ENCODE measurements at regions not wholly inside any gene's neighbourhood (a gene's known extent, or its start where the extent isn't known, plus 50 kb on each side); places are given as distances from the start of the nearest gene placed in this dataset.
A peak's percentile ranks its signal among the peaks of the same experiment; 100 is the strongest.

DNA sequence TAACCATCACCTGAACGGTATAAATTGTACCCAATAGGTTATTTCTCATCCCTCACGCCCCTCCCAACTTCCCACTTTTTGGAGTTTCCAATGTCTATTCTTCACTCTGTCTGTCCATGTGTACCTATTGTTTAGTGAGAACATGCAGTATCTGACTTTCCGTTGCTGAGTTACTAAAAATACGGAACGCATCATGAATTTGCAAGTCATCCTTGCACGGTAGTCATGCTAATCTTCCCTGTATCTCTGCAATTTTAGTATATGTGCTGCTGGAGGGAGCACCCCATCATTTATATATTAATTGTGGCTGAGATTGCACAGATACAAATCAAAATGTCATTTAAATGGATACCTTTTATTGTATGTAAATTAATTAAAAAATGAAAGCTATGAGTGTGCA is 75.7 kb upstream of the SFMBT2 start:
- intact Hi-C loops (cut with DNase I; ENCODE audit: low total_unique reads) = no loop called here
- no peak overlapping the region for H3K4me3 ChIP-seq (ENCODE audit: low read depth, poor library complexity, severe bottlenecking)
- no peak for TF ChIP-seq POLR2A (IDR thresholded peaks at IDR 0.05)
- TF ChIP-seq, protein P1, sequence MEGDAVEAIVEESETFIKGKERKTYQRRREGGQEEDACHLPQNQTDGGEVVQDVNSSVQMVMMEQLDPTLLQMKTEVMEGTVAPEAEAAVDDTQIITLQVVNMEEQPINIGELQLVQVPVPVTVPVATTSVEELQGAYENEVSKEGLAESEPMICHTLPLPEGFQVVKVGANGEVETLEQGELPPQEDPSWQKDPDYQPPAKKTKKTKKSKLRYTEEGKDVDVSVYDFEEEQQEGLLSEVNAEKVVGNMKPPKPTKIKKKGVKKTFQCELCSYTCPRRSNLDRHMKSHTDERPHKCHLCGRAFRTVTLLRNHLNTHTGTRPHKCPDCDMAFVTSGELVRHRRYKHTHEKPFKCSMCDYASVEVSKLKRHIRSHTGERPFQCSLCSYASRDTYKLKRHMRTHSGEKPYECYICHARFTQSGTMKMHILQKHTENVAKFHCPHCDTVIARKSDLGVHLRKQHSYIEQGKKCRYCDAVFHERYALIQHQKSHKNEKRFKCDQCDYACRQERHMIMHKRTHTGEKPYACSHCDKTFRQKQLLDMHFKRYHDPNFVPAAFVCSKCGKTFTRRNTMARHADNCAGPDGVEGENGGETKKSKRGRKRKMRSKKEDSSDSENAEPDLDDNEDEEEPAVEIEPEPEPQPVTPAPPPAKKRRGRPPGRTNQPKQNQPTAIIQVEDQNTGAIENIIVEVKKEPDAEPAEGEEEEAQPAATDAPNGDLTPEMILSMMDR (IDR thresholded peaks at IDR 0.05) = no peak
- 82 to 86% methylated on average over 6 of the region's 6 CpGs for WGBS, 2 donors
- no peak for DNase-seq (ENCODE audit: low spot score in 2 of 2)

DNA sequence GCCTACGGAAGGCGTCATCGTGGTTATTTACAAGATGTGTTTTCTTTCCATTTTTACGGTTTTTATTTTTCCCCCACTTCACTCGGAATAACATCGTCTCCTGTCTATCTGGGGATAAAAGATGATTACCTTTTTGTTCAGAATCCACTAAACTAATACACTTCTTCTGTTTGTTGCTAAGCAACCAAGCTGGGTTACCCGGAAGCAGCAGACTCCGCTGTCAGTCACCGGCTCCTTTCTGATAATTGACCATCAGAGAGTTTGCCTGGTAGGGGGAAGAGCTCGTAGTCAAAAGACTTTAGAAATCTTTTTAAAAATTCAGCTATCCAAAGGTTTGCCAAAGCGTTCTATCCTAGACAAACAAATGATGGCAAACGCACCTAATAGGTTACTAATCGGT is 75.0 kb upstream of the SFMBT2 start:
- H3K4me3 ChIP-seq (ENCODE audit: low read depth, poor library complexity, severe bottlenecking) = no peak overlapping the region
- intact Hi-C loops (cut with DNase I; ENCODE audit: low total_unique reads) = no loop called here
- DNase-seq (ENCODE audit: low spot score in 2 of 2) = no peak
- TF ChIP-seq, protein P1 (IDR thresholded peaks at IDR 0.05) = no peak
- no peak for TF ChIP-seq POLR2A (IDR thresholded peaks at IDR 0.05)
- WGBS, 2 donors = 89 to 90% methylated on average over 13 of the region's 13 CpGs

DNA sequence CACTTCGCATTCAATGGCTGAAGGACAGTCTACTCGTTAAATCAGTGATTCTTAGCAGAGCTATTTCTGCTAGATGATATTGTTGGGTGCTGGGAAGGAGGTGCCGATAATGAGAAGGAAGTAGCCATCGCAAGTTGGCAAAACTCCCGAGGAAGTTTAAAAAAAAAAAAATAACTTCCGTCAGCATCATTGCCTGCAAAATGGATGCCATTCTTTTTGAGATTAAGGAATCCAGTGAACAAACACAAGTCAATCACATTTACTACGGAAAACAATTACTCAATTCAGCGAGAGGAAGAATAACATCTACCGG is 74.4 kb upstream of the SFMBT2 start:
- no peak for DNase-seq (ENCODE audit: low spot score in 2 of 2)
- H3K4me3 ChIP-seq (ENCODE audit: low read depth, poor library complexity, severe bottlenecking) = no peak overlapping the region
- 51 to 61% methylated on average over 9 of the region's 9 CpGs for WGBS, 2 donors
- no peak for TF ChIP-seq POLR2A (IDR thresholded peaks at IDR 0.05)
- TF ChIP-seq, protein P1 (IDR thresholded peaks at IDR 0.05) = no peak
- intact Hi-C loops (cut with DNase I; ENCODE audit: low total_unique reads) = no loop called here

DNA sequence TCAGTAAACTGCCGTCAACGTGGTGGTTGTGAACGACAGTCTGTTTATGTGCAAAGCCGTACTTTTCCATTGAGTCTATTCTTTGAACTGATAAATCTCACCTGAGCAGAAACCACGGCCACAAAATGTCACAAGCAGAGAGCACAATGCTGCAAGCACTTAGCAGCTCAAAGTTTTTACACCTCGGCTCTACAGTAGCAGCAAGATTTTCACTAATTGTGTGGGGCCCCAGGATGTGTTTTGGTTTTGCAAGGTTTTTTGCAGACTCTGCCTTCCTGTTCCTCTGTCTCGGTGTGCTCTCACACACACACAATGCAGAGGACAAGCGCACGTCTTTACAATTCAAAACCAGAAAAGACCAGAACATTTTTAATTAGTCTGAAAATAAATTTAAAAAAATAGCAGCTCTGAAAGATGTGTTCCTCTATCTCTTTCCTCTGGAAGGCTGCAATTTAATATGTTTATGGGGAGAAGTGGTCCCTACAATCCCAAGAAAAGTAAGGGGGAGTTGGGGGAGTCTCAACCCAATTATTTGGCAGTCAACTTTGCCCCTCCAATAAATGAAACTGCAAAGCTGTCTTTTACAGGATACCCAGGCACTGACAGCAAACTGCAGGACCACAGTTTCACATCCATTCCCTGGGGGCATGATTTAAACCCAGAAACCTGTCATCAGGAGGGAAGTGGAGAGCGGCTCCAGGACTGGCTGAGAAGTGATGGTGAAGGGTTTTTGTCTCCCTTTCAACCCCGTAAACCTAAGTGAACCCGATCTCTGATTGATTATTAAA is 73.8 kb upstream of the SFMBT2 start:
- intact Hi-C loops (cut with DNase I; ENCODE audit: low total_unique reads) = no loop called here
- H3K4me3 ChIP-seq (ENCODE audit: low read depth, poor library complexity, severe bottlenecking) = no peak overlapping the region
- WGBS, 2 donors = 36 to 37% methylated on average over 12 of the region's 12 CpGs
- DNase-seq (ENCODE audit: low spot score in 2 of 2) = peak in 1 of 2 donors; percentile 52
- TF ChIP-seq, protein P1 (IDR thresholded peaks at IDR 0.05) = no peak
- TF ChIP-seq POLR2A (IDR thresholded peaks at IDR 0.05) = no peak

DNA sequence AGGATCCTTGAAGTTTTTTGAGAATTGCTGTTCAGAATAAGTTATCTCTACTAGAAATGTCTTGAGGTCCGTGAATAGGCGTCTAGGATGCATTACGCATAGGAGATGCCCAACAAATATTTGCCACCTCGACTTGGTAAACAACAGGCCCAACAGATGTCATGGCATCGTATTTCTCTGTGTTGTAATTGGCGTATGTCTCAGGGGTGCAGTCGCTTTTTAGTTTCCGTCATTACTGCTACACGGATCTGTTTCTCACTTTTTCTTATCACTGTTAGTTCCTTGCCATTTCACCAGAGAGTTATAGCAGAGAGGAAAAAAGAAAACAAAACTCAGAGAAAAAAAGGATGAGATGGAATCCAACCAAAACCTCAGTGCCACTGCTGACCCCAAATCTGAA is 73.0 kb upstream of the SFMBT2 start:
- TF ChIP-seq POLR2A (IDR thresholded peaks at IDR 0.05) = no peak
- TF ChIP-seq, protein P1 (IDR thresholded peaks at IDR 0.05) = no peak
- WGBS, 2 donors = 83 to 87% methylated on average over 9 of the region's 9 CpGs
- DNase-seq (ENCODE audit: low spot score in 2 of 2) = no peak
- intact Hi-C loops (cut with DNase I; ENCODE audit: low total_unique reads) = no loop called here
- no peak overlapping the region for H3K4me3 ChIP-seq (ENCODE audit: low read depth, poor library complexity, severe bottlenecking)

DNA sequence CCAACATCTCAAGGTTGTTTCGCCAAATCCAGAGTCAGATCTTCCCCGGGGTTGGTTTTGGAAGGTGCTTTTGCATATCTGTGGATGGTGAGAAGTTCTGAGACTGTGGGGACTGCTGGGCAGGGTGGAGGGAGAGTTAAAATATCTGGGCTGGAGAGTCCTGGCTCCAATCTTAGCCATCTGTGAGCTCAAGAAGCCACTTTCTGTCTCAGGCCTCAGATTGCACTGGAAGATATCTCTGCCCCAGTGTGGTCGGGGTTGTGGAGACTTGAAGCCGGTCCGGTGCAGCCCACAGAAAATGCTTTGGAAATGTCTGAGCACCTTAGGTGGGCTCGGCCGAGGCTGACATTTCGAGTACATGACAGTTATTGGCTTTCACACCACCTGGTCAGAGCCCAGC is 72.2 kb upstream of the SFMBT2 start:
- 90 to 92% methylated on average over 8 of the region's 8 CpGs for WGBS, 2 donors
- TF ChIP-seq, protein P1 (IDR thresholded peaks at IDR 0.05) = no peak
- TF ChIP-seq POLR2A (IDR thresholded peaks at IDR 0.05) = no peak
- H3K4me3 ChIP-seq (ENCODE audit: low read depth, poor library complexity, severe bottlenecking) = no peak overlapping the region
- intact Hi-C loops (cut with DNase I; ENCODE audit: low total_unique reads) = no loop called here
- peak in 1 of 2 donors; percentile 70 for DNase-seq (ENCODE audit: low spot score in 2 of 2)
